Hepatocyte (in vitro differentiated cells): ENCODE measurements at regions not wholly inside any gene's neighbourhood (a gene's known extent, or its start where the extent isn't known, plus 50 kb on each side); places are given as distances from the start of the nearest gene placed in this dataset.

ENCODE experiments used
- DNase-seq: peaks from one replicate; pipeline ENCODE4 v3.0.0-alpha.2; 2016; ENCODE audit warnings: low spot score
- H2AFZ ChIP-seq: fragments of 200-600 bp; sonication (generic); 2 replicates; pipeline ENCODE4 v1.6.0; 2016; ENCODE audit warnings: antibody characterized with exemption, mild to moderate bottlenecking
- H3K27ac ChIP-seq: fragments of 200-600 bp; sonication (generic); 2 replicates; pipeline ENCODE4 v1.5.1; 2016; ENCODE audit warnings: mild to moderate bottlenecking
- H3K27me3 ChIP-seq: fragments of 200-600 bp; sonication (generic); 2 replicates; pipeline ENCODE4 v1.6.1; 2016
- H3K36me3 ChIP-seq: fragments of 200-600 bp; sonication (generic); replicated peaks from 2 replicates; pipeline ENCODE4 v1.5.1; 2016; ENCODE audit warnings: low read depth; ENCODE audit not compliant: insufficient read depth
- H3K4me1 ChIP-seq: fragments of 200-600 bp; sonication (generic); 2 replicates; pipeline ENCODE4 v1.5.1; 2016; ENCODE audit warnings: mild to moderate bottlenecking, moderate library complexity; ENCODE audit not compliant: insufficient read depth
- H3K4me2 ChIP-seq: fragments of 200-600 bp; sonication (generic); 2 replicates; pipeline ENCODE4 v1.6.0; 2016
- H3K4me3 ChIP-seq: fragments of 200-600 bp; sonication (generic); 2 replicates; pipeline ENCODE4 v1.5.1; 2016; ENCODE audit warnings: mild to moderate bottlenecking
- H3K79me2 ChIP-seq: fragments of 200-600 bp; sonication (generic); 2 replicates; pipeline ENCODE4 v1.6.0; 2017; ENCODE audit warnings: mild to moderate bottlenecking
- H3K9me2 ChIP-seq: fragments of 200-600 bp; sonication (generic); replicated peaks from 2 replicates; pipeline ENCODE4 v1.6.0; 2017; ENCODE audit warnings: mild to moderate bottlenecking; ENCODE audit not compliant: insufficient read depth
- H3K9me3 ChIP-seq: fragments of 200-600 bp; sonication (generic); 2 replicates; pipeline ENCODE4 v1.5.1; 2016; ENCODE audit warnings: low read depth, mild to moderate bottlenecking
- H4K20me1 ChIP-seq: fragments of 200-600 bp; sonication (generic); 2 replicates; pipeline ENCODE4 v1.6.0; 2016; ENCODE audit warnings: mild to moderate bottlenecking; ENCODE audit not compliant: insufficient read depth, poor library complexity, severe bottlenecking
- EZH2 ChIP-seq: fragments of 200-600 bp; sonication (generic); IDR thresholded peaks from 2 replicates; pipeline ENCODE4 v1.6.1; 2016; ENCODE audit warnings: antibody characterized with exemption, mild to moderate bottlenecking, borderline replicate concordance
- EZH2phosphoT487 ChIP-seq: fragments of 200-600 bp; sonication (generic); IDR thresholded peaks from one replicate; pipeline ENCODE4 v1.6.1; 2018; ENCODE audit warnings: antibody characterized with exemption, mild to moderate bottlenecking, low read depth, moderate library complexity; ENCODE audit not compliant: unreplicated experiment, severe bottlenecking
- WGBS: methylation state at CpG from one replicate; pipeline ENCODE4 v1.1.6; 2016; ENCODE audit warnings: low lambda C conversion rate; ENCODE audit errors: missing lambda C conversion rate; 5-methylcytosine and 5-hydroxymethylcytosine counted together
- TF ChIP-seq, protein P1 (sequence below): fragments of 200-600 bp; sonication (generic); IDR thresholded peaks from 2 replicates; pipeline ENCODE4 v1.5.1; 2016; ENCODE audit warnings: antibody characterized with exemption, mild to moderate bottlenecking; ENCODE audit not compliant: poor library complexity

DNA sequence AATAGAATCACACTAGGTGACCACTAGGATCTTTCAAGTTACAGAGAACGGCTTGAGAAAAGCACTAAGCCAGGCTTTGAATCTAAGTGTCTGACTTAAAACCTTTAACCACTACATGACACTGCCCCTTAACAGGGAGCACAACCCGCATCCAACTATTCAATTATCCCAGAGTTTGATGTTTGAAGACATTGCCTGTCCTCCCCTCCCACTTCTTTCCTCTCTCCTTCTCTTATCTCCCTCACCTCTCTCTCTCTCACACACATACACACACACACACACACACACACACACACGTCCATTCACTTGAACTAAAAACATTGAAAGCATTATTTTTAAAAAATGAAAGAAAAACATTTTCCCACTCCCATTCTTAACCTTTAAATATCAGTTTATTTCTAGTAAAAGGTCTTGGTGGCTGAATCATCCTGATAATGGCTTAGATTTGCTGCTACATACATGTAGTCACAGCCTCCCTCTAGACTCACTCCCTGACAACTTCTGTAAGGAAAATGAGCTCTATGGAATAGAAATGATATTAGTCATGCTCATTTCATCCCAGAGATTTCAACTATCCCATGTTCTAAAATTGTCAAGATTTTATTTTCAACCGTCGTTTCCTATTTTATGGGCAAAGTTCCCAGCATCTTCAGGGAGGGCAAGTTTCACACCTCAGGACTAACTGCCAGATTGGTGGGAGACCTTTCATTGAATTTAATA, 53.5 kb upstream of the RAP1B start:
- Histone ChIP-seq H2AFZ (no peak overlapping the region), H3K4me1 (no peaks in the 10 kb centered on the region), H4K20me1 (no peaks in the 10 kb centered on the region), H3K27ac (no peak overlapping the region), H3K36me3 (no peaks in the 10 kb centered on the region), H3K4me2 (no peak overlapping the region), H3K4me3 (no peak overlapping the region), H3K79me2 (no peaks in the 10 kb centered on the region), H3K27me3 (no peaks in the 10 kb centered on the region), H3K9me2 (no peaks in the 10 kb centered on the region), H3K9me3 (no peaks in the 10 kb centered on the region)
- TF ChIP-seq, protein P1, sequence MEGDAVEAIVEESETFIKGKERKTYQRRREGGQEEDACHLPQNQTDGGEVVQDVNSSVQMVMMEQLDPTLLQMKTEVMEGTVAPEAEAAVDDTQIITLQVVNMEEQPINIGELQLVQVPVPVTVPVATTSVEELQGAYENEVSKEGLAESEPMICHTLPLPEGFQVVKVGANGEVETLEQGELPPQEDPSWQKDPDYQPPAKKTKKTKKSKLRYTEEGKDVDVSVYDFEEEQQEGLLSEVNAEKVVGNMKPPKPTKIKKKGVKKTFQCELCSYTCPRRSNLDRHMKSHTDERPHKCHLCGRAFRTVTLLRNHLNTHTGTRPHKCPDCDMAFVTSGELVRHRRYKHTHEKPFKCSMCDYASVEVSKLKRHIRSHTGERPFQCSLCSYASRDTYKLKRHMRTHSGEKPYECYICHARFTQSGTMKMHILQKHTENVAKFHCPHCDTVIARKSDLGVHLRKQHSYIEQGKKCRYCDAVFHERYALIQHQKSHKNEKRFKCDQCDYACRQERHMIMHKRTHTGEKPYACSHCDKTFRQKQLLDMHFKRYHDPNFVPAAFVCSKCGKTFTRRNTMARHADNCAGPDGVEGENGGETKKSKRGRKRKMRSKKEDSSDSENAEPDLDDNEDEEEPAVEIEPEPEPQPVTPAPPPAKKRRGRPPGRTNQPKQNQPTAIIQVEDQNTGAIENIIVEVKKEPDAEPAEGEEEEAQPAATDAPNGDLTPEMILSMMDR: no peak
- no peak for TF ChIP-seq EZH2
- no peak for TF ChIP-seq EZH2phosphoT487
- DNase-seq: no peak
- WGBS: 57% methylated on average over 5 of the region's 5 CpGs

DNA sequence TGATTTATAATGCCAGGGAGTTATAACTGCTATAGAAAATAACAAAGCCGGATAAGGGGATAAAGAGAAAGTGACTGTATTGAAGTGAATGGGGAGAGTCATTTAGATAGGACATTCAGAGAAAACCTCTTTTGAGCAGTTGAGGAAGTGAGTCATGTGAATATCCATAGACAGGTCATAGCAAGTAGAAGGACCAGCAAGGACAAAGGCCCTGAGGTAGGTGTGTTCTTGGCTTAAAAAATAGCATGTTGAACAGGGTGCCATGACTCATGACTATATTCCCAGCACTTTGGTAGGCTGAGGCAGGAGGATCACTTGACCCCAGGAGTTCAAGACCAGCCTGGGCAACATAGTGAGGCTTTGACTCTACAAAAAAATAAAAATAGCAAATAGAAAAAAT, 51.5 kb upstream of the RAP1B start:
- Histone ChIP-seq H2AFZ (no peak overlapping the region), H3K27ac (no peak overlapping the region), H3K36me3 (no peaks in the 10 kb centered on the region), H3K27me3 (no peaks in the 10 kb centered on the region), H4K20me1 (no peaks in the 10 kb centered on the region), H3K9me3 (no peaks in the 10 kb centered on the region), H3K79me2 (no peaks in the 10 kb centered on the region), H3K9me2 (no peaks in the 10 kb centered on the region), H3K4me1 (no peaks in the 10 kb centered on the region), H3K4me2 (no peak overlapping the region), H3K4me3 (no peak overlapping the region)
- no peak for DNase-seq
- WGBS: 100% methylated on average over 1 of the region's 1 CpG
- TF ChIP-seq EZH2 (no peak), EZH2phosphoT487 (no peak)
- TF ChIP-seq, protein P1: no peak

DNA sequence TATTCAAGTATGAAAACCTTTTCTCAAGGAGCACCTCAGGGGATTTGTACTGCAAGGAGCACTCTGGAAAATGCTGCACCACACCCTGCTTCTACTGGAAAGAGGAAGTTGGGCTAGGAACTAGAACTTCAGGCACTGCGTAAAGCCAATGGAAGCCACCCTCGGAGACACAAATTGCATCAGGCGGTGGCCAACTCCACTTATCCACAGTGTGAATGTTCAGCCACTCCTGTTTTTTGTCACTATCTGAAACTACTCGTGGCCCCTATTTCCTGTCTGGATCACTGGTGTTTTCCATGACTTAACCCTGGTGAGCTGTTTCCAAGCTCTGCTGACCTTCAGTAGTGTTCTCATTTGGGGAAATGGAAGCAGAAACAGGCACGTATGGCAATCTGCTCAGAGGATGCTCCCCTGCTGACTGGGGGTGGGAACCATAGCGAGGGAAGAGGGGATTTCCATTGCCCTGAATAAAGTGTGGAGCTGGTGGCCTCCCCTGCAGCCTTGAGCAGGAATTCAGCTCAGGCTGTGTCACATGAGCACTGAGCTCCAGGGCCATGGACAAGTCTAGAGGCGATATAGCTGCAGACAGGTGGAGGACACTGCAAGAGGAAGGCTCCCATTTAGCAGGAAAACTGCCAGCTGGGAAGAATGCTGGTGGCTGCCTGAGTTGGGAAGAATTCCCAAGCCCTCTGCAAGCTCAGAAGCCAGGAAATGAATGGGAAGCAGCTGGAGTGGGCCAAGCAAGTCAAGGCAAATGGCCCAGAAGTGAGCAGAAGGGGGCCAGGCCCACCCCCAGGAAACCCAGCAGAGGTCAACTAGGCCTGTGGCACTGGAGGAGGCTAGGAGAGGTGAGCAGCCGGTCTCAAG, 50.5 kb upstream of the RAP1B start:
- H3K27me3 ChIP-seq: no peaks in the 10 kb centered on the region
- no peak overlapping the region for H3K4me3 ChIP-seq
- H3K79me2 ChIP-seq: no peaks in the 10 kb centered on the region
- H3K27ac ChIP-seq: no peak overlapping the region
- TF ChIP-seq EZH2phosphoT487 (no peak), EZH2 (no peak)
- TF ChIP-seq, protein P1: no peak
- no peak for DNase-seq
- WGBS: 70% methylated on average over 8 of the region's 8 CpGs
- H3K4me2 ChIP-seq: no peak overlapping the region
- H3K9me3 ChIP-seq: no peaks in the 10 kb centered on the region
- no peaks in the 10 kb centered on the region for H3K4me1 ChIP-seq
- H4K20me1 ChIP-seq: no peaks in the 10 kb centered on the region
- no peak overlapping the region for H2AFZ ChIP-seq
- H3K9me2 ChIP-seq: no peaks in the 10 kb centered on the region
- no peaks in the 10 kb centered on the region for H3K36me3 ChIP-seq
